HG02938 (cell line): ENCODE measurements at regions not wholly inside any gene's neighbourhood (a gene's known extent, or its start where the extent isn't known, plus 50 kb on each side); places are given as distances from the start of the nearest gene placed in this dataset.
"Not testable (repeated sequence)": the region's sequence is repeated elsewhere in the genome, so short reads cannot be mapped to it uniquely, and the experiment has no call there.

Source experiments
- ATAC-seq: cut with Tn5 transposase; IDR thresholded peaks from one replicate; pipeline ENCODE4 v1.9.1; 2021; ENCODE audit warnings: mild to moderate bottlenecking, moderate library complexity; ENCODE audit not compliant: unreplicated experiment

DNA sequence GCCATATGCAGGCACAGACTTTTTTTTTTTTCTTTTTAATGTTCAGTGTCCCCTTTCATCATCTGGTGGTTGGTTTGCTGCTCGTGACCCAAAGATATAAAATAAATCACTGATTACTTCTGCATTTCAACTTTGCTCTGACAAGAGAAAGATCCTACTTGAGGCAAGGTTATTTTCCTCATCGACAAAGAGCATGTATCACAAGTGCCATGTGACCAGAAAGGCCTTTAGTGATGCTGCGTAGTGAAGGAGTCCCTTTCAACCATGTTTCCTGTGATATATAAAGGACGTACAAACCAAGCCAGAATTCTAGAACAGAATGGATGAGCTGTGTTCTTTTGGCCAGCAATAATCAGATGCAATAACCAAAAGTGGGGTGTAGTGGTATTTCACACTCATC lies 323.4 kb upstream of the PSMD7 start:
- no peak for ATAC-seq

DNA sequence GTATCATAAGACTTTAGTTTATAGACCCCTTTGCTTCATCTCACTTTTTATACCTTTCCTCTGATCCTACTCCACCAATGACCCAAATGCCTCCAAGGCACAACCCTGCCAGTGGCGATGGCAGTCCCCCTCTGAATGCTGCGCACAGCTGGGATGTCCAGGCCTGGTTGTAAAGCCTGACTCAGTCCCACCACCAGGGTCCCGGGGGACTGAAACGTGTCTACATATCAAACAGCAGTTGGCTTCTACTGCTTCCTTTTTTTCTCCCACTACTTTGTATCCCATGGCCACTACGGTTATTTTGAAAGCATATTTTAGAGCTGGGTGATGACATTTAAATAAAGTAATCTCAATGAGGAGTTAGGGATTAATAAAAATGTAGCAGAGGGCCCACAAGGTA lies 329.8 kb upstream of the PSMD7 start:
- no peak for ATAC-seq

DNA sequence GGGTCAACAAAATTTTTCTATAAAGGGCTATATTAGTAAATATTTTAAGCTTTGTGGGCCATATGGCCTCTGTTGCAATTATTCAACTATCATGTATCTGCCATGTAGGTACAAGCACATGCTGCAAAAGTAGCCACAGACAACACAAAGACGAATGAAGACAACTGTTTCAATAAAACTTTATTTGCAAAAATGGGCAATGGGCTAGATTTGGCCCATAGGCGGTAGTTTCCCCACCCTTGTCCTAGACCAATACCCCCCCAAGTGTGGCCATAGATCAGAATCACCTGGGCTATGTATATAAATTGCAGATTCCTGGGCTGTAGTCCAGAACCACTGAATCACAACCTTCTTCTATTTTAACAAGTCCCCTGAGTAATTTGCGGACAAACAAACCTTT lies 331.0 kb upstream of the PSMD7 start:
- no peak for ATAC-seq

DNA sequence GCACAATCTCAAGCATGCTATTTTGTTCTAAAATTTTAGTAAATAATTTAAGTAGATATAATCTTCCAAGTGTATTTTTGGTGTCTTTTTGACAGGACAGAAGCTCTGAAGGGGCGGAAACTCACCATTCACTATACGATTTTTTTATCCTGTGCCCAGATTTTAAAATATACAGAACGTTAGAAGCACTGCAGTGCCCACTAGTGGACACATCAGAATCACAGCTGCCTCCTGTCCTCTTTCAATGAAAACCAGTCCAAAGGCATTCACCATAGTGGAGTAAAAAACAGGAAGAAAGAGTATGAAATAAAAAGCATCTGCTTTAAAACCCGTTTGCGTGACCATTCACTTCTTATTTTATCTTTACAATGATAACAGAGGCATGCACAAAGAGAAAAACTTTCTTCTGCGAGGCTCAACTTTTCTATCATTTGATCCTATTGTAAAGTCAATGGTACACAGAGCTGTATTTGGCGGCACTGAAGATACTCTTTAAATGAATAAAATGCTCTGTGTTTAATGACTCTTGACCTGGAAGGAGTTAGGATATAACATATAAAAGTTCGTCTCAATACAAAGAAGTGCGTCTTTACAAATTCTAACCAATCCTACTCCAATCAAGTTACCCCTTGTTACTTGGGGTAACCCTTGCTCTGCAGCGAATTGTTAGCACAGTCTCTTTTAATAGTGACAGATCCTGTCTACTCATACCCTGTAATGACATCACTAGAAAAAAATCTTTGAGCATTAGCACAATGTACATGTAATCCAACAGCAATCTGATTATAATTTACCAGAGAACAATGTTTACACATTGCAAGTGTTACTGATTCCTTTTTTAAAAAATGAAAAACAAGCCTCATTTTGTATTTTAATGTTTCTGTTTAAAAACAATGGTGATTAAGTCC lies 339.8 kb upstream of the PSMD7 start:
- no peak for ATAC-seq

DNA sequence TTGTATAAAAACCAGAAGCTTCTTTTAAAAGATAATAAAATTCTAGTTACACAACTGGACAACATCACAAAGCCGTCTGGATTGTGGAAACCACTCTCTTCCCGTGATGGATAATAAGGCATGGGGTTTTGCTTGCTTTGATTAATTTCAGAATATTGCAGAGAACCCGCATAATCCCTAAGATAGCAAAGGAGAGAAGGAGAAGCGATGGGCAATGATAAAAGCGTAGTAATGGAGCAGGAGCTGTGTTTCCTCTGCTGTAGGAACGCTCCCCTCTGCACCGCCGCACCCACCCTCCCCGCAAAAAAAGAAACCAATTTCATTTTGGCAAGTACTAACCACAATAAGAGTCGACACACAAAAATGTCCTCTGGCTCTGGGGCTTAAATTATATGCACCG lies 340.9 kb upstream of the PSMD7 start:
- no peak for ATAC-seq

DNA sequence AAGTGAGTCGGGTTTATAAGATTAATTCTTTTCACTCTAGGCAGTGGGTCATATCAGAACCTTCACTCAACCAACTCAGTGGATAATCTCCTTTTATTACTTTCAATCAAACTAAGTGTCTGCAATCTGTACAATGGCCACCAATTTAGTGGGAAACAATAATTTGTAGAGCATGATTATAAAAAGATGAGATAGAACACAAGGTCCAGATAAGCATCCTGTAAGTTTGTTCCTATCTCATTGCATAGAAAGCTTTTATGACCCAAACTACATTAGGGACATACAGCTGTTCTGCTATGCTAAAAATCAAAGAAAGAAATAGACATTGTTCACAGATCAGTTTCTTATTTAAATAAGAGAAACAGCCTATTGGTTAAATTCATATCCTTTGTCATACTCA lies 341.4 kb upstream of the PSMD7 start:
- ATAC-seq = no peak

DNA sequence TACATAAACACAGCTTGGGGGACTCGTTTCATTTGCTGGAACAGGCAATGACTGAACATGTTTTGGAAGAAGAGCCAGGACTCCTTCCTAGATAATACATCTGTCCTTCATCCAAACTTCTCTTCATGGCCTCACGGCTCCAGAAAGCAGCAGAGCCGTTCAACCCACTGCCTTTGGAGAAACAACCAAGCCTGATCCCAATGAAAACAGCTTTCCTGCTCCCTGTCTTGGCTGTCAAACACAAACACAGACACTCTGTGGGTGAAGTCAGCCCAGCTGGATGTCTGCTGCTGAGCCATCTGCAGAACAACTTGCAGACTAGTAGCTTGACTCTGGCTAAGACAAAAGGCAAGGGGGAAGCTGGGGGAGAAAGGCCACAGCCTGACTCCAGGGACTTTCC lies 345.1 kb upstream of the PSMD7 start:
- no peak for ATAC-seq

DNA sequence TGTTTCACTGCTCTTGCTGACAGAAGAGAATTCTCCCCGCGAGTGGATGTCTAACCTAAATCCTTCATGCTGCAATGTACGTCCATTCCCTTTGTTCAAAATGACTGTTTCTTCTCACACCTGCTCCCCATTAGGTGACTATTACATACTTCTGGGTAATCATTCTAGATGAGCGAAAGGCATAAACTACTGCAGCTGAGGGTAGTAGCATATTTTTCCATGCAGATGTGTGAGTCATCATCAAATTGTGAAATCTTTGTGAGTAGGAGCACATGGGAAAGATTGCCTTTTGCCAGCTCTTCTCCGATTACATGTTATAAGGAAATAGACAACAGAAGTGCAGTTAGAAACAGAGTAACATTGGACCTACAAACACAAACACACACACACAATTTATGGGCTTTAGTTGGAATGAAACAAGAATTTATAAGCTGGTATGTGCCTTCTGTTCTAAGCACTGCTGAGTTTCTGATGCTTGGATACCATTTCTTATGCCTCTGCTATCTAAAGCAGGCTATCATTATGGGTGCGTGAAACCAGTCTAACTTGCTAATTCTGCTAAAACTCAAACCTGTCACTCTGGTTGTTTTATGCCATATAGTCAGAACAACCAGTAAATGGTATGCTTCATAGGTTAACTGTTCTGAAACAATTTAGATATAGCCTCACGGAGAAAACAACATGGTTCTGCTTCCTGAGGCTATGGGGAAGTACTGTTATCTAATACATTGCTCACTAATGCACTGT lies 346.9 kb upstream of the PSMD7 start:
- ATAC-seq = no peak

DNA sequence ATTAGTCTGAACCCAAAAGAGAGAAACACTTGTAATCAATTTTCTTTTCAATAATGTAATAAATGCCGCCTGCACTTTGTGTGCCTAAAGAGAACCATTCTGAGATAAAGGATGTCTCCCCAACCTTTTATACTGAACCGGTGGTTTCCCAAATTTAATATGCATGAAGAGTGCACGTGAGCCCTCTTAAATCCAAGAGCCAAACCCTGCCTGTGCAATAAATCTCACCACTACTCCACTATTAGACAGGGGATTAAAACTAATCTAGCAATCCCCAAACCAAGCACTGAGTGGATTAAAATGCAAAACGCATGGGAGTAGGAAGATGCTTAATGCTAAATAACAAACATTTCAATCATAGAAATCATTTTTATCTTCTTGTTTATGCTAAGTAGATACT lies 351.0 kb upstream of the PSMD7 start:
- no peak for ATAC-seq

DNA sequence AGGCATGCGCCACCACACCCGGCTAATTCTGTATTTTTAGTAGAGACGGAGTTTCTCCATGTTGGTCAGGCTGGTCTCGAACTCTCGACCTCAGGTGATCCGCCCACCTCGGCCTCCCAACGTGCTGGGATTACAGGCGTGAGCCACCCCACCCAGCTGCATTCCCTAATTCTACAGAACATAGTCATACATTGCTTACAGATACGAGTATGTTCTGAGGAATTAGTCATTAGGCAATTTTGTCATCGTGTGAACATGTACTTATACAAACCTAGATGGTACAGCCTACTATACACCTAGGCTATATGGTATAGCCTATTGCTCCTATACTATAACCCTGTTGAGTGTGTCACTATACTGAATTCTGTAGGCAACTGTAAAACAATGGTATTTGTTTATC lies 353.4 kb upstream of the PSMD7 start:
- ATAC-seq = not testable (repeated sequence)

DNA sequence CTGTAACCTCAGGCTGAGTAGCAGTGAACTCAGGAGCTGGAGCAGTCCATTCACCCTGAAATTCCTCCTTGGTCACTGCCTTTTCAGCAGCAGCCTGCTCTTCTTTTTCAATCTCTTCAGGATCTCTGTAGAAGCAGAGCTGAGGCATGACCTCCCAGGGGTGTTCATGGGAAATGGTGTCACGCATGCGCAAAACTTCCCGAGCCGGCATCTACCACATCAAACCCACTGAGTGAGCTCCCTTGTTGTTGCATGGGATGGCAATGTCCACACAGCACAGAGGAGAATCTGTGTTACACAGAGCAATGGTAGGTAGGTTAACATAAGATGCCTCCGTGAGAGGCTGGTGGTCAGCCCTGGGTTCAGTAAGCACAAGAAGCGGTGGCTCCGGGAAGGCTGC lies 355.8 kb upstream of the PSMD7 start:
- not testable (repeated sequence) for ATAC-seq

DNA sequence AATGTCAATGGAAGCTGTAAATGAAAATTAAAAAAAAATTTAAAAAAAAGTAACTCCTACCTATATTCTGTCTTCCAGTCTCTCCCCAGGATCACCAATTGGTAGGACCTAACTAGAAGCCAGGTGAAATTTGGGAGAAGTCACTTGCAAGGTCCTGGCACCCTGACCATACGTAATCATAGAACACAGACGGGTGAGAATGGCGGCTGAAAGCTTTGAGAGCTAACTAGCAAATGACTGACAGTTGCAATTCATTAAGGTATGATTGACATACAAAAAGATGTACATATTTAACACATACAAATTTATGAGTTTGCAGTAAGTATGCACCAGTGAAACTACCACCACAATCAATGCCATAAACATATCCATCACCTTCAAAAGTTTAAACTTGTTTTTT lies 372.7 kb upstream of the PSMD7 start:
- no peak for ATAC-seq

DNA sequence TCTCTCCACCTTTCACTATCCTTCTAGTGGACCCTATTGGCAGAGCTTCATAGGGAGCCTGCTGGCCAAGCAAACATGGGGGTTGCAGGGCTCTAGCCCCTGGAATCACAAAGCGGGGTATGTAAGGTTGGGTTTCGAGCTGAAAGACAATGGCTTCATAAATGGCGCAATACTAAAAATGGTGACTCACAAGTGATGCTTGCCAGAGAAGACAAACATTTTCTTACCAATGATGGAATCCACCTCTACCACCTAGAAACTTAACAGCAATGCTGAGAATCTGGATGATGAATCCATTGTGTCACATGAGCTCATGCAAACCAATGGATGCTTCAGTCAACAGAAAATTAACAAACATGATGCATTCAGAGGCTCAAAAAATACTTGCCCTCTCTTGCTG lies 375.3 kb upstream of the PSMD7 start:
- no peak for ATAC-seq

DNA sequence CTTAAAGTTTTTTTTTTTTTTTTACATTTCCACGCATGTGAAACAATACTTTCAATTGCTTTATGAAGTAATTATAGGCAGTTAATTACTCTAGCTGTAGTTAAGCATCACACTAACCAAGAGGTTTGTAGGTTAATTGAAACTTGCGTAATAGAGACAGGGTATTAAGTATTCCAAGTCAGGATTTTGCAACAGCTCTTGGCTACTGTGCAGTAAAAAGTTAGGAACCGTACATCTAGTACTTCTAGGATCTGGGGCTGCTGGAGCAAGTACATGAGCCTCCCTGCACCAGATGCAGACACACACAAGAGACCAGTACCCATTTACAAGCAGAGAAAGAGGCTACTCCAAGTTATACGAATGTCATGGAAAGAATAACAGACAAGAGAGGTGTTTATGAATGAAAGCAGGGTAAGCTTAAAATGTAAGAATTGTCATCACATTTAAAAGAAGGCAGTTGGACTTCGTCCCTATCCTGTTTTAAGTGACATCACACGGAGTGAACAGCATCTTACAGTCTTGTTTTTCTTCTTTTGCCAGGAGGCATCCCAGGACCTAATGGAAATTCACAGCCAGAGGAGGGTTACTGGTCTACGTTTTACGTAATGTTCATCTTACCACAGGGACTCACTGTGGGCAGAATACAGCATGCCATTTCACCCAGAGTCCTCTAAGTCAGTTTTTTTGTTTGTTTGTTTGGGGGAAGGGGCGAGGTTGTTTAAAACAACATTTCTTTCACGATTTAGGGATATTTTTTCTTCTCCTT lies 379.6 kb upstream of the PSMD7 start:
- ATAC-seq = no peak

DNA sequence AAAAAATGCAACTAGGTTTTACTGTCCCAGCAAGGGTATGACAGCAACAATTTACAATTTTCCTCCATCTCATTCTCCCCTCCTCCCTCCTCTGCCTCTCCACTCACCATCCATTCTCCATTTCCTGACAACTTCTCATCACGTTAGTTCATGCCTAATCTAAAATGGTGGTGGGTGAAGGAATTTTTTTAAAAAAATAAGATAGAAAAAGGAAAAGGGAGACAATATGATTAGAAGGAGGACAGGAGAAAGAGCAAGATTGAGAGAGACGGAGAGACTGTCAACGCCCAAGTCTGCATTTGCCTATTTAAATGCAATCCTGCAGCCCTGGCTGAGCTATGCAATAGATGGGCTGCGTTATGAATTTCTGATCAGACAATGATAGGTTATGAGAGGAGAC lies 380.7 kb upstream of the PSMD7 start:
- no peak for ATAC-seq

DNA sequence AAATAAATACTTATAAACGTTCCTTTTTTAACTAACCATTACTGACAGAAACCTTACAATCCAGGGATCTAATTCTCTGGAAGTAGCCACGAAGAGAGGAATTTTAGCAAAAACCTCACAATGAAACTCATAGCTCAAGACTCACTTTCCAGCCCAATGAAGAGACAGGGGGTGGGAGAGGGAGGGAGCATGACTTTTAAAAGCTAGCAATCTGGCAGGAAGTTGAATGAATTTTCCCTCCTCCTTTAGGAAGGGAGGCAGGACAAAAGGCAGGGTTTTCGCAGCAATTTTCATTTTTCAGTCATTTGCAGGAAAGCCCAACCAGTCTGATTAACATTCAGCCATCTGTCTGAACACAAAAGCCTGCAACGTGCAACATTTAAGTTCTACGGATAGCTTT lies 381.5 kb upstream of the PSMD7 start:
- ATAC-seq = no peak

DNA sequence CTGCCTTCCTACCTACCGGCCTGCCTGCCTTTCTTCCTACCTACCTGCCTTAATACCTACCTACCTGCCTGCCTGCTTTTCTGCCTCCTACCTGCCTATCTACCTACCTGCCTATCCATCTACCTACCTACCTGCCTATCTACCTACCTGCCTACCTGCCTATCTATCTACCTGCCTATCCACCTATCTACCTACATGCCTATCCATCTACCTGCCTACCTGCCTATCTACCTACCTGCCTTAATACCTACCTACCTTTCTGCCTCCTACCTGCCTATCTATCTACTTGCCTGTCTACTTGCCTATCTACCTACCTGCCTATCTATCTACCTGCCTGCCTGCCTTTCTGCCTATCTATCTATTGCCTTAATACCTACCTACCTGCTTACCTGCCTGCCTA lies 383.8 kb upstream of the PSMD7 start:
- no peak for ATAC-seq

DNA sequence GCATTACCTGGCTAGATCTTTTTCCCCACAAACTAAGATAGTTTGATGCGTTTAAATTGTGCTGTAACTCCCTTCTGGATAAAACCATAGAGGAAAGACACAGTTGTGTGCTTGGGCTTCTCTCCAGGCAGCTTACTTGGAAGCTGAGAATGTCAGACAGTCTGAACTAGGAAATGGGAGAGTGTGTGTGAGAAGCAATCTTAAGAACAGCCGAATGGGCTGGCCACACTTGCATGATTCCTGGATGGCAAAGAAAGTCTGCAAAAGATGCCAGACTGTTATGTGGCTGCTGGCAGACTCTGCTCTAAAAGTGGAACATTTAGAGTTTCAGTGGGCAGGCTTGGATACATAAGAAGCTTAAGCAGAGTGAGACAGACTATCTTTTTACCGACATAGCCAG lies 384.3 kb upstream of the PSMD7 start:
- ATAC-seq = no peak

DNA sequence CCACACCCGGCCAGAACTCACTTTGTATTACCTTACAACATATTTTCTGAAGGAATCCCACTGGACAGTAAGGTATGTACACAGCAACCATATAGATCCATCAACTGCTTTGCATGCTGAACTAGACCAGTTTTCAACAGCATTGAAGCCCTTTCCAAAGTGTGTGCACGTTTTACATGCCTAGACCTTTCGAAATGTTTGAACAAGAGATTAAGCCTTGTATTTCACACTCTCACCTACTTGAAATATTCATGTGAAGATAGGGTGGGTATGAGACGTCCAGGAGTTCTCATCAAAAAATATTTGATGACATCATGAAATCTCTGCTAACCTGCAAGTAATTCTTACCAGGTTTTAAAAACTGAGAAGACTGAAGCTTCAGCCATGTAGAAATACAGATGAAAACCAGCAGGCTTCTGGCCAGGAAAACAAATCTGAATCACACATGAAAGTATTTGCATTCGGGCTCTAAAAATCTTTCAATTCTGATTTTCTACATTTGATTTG lies 387.0 kb upstream of the PSMD7 start:
- ATAC-seq = no peak

DNA sequence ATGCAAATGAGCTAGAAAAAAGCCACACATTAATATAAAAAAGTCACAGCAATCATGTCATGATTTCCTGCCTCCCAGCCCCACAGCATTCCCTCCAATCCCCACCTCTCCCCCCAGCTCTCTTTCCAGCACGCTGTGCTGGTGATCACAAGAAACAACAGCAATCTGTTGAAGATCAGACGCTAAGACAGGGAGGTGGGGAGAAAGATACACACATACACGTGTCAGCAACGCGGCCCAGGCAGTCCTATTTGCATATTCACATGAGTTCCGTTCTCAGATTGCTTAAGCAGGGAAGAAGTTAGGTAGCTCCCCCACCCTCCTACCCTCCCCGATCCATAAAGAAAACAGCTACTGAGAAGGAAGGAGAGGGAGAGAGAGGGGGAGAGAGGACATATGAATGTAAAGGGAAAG lies 405.5 kb upstream of the PSMD7 start:
- ATAC-seq = no peak
